DMS53 treated with DMSO at 0.1 percent for 48 hours (cell line): ENCODE measurements at regions not wholly inside any gene's neighbourhood (a gene's known extent, or its start where the extent isn't known, plus 50 kb on each side); places are given as distances from the start of the nearest gene placed in this dataset.
"Not testable (repeated sequence)": the region's sequence is repeated elsewhere in the genome, so short reads cannot be mapped to it uniquely, and the experiment has no call there.

ENCODE experiments used
- DNase-seq: peaks from one replicate; lab custom pipeline; 2025; ENCODE audit not compliant: unreplicated experiment; lab: John Stamatoyannopoulos, UW

DNA sequence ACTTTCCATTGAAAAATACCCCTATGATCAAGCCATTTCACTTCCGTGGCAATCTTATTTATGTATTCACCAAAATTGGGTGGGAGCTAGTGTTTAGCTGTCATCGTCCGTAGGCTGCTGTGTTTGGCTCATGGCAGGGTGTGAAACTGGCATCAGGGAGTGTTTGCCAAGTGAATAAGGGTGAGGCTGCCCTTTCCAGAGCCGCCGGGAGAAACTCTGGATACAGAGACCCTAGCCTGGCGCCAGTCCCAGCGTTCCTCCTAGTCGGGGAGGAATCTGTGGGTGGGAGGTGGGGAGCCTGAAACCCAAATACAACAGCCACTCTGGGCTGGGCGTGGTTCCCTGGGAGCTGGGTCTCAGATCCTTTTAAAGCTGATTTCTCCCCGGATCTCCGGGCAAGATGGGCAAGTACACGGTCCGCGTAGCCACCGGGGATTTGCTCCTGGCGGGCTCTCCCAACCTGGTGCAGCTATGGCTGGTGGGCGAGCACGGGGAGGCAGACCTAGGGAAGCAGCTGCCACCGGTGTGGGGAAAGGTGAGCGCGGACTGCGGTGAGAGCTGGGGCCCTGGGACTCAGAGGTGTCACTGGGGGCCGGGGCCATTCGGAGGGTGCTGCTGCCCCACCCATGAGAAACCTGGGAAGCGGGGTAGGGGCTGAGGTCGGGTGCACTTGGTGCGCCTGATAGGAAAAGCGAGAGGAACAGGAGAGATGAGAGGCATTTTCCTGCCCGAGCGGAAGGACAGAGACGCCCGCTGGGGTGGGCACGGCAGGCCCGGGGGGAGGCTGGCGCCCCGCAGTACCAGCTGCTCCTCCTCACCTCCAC, 62.1 kb upstream of the TEKT1 start:
- DNase-seq: no peak

DNA sequence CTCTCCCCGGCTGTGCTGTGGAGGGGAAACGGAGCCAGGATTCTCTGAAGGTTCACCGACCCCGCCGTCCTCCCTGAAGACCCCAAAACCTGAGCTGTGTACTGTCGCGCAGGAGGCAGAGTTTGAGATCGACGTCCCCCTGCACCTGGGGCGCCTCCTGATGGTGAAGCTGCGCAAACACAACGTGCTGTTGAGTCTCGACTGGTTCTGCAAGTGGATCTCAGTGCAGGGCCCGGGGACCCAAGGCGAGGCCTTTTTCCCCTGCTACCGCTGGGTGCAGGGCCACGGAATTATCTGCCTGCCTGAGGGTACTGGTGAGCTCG, 62.6 kb upstream of the TEKT1 start:
- no peak for DNase-seq

DNA sequence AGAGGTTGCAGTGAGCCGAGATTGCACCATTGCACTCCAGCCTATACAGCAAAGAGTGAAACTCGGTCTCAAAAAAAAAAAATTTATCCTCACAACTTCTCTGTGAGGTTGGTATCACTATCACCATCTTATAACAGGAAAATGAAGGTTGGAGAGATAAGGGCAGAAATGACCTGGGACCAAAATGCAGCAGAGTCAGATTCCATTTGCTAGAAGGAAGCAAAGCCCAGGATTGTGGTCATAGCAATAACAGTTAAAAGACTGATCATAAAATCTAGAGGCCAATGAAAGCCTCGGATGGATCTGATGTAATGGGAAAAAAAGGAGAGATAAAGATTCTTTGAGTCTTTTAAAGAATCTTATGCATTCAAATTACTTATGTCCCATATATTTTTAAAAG, 69.6 kb upstream of the TEKT1 start:
- DNase-seq: no peak

DNA sequence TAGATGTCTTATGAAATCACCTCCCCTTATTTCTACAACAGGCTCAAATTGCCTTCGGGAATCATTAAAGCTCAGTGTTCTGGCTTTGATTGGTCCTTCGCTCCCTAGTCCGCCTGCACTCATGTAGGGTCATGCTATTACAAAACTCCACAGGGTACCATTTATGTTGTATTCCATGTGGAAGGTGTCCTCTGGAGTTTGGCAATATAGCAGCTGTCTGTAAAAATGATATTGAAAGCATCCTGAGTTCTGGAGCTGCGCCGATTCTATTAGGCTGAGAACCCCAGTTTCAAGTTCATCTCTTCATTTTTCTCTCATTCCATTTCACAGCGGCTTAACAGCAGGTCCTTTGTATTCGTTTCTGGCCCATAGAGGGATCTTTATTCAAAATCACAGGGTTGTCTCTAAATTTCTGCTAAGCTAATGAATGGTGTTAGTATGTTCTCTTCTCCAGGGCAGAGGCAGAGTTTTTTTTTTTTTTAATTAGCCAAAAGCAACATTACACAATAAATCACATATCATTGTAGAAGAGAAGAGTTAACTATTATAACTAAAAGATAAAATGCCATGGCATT, 71.9 kb upstream of the TEKT1 start:
- DNase-seq: no peak

DNA sequence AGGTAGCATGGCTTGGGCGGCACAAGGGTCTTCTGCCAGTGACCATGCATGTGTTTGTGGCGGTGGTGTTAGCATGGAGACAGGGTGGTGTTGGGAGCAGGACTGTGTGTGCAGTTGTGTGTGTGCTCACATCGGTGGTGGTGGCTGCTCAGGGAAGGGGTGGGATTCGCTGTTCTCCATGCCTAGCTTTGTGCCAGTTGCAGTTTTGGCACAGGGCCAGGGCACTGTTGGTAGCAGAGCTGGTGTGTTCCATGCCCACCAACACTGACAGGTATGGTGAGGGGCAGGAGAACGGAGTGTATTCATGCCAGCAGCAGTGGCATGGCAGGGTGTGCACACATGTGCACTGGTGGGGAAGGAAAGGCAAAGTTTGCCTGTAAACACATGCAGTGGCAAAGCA, 77.3 kb upstream of the TEKT1 start:
- no peak for DNase-seq

DNA sequence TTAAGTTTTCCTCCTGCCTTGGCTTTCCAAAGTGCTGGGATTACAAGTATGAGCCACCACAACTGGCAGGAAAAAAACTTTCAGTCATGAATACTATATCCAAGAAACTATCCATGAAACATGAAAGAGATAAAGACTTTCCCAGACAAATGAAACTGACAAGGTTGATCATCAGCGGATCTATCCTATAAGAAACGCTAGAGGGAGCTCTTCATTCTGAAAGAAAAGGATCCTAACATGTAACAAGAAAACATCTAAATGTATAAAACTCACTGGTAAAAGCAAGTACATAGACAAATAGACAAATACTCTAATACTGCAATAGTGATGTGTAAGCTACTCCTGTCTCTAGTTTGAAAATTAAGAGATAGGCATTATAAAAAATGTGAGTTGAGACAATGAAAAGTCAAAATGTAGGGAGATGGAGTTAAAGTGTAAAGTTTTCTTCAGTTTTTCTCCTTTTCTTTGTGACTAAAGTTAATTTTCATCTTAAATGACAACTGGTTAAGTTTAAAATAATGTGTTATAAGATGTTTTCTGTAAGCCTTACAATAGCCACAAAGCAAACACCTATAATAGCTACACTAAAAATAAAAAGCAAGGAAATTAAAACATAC, 79.6 kb upstream of the TEKT1 start:
- DNase-seq: peak; percentile 64

DNA sequence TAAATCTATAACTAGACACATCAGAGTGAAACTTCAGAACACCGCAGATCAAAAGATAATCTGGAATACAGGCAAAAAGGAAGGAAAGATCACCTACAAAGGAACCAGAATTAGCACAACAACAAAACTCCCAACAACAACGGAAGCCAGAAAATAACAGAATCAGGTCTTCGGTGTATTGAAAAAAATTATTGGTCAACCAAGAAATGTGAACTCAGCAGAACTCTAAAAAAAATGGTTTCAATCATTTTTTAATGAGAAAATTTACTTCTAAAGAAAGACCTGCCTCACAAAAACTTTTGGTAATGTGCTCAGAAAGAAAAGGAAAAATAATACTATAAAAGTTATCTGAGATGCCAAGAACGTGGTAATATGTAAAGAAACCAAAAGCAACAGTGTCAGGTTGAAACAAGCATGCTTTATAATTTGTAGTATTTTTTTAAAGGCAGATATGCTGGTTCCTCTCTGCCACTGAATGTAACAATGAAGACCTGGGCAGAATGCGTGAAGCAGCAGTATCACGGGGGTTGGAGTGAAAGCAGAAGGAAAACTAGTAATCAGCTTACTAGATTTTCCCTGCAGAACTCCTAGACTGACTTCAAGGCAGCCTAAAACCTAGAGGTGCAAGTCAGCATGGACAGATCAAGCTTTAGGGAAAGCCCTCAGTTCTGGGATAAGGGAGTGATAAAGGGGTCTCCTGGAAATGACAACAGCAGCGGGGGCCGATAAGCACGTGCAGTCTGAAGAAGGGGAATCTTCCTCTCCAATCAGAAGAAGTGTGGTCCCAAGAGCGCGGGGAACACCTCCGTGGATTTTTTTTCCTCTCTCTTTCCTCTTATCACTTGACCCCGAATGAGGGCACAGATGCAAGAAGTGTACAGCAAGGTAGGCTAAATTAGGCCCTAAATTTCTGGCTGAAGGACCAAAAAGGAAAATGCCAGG, 80.9 kb upstream of the TEKT1 start:
- DNase-seq: no peak

DNA sequence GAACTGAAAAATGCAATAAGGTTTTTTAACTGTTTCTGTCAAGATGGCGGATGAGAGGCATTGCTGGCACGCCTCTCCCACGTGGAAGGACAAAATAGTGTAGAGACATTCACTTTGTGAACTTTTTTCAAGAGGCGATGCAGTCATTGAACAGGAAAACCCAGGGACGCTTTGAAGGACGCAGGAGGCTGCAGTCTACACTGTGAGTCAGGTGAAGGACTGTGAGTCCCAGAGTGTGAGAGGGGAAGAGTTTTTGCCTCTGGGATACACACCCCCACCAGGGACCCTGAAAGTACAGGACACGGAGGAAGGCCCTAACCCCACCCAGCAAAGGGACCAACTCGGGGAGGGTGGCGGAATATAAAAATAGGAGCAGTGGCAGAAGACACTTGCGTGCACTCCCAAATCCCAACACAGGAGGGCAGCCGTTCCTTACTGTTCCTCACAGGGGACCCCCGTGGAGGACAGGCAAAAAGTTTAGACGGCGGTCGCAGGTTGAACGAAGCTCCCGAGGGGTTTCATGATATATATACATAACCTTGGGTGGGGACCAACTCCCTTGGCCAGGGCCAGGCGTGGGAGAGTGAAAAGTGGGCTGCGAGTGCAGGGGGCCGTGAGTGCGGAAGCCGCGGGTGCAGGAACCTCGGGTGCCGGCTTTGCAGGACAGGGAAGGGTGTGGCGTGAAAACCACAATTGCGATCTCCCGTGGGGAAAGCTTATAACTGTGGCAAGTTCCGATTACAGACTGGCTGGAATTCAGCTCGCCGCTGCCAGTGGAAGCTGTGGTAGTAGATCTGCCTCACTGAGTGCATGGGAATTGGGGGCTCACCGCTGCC, 82.0 kb upstream of the ALOX12 start:
- no peak for DNase-seq

DNA sequence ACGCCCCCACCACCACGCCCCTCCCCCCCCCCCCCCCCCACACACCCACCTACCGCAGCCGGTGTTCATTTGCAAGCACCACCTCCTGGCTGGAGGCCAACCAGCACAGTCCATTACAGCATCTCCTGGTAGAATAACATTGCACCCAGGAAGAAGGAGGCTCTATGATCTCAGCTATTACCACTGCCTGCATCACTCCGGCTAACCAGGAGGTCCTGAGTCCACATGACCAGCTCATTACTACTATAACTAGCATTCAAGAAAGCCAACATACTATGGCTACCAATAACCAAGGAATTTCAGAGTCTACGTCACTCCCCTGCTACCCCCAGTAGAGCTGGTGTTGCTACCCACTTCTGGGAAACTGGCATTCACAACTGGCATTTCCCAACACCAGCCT, 81.1 kb upstream of the ALOX12 start:
- DNase-seq: no peak

DNA sequence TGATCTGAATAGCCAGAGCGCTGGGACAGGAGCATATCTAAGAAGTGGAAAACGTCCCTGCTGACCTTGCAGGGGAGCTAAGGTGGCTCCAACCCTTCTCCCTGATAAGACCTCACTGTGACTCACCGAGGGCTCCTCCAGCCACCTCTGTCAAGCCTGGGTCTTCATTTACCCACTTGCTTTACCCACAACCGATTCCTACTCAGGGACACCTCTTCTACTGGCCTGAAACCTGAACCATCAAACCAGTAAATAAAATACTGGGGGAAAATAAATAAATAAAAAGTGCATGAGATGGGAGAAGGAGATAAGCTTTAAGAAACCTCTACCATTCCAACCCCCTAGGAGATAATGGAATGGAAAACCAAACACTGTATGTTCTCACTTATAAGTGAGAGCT, 80.2 kb upstream of the ALOX12 start:
- no peak for DNase-seq

DNA sequence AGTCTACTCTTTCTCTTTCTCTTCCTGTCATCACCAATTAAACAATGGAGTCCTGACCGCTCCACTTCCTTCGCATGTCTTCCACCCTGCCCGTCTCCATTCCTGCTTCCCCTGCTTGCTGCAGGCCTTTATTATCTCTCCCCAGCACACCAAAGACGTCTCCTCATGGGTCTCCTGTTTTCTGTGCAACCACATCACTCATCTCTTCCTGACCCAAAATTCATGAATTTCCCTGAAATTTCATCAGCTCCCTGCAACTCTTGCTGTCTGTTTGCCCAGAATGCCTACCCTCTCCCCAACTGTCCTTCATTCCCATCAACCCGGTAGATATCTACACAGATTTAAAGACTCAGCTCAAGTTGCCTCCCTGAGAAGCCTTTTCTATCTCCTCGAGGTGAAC, 76.7 kb upstream of the ALOX12 start:
- no peak for DNase-seq

DNA sequence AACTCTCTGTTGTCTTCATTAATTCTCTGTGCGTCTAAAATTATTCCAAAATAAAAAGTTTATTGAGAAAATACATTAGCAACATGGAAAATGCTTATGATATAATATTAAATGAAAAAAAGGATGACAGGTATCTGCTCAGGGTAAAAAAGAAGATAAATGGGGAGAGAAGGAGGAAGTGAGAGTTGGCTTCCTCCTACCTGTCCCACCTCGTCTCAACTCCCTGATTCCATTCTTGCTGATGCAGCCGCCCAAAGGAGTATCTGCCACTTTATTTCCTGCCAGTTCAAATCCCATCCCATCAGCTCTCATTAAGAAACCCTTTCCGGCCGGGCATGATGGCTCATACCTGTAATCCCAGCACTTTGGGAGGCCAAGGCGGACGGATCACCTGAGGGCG, 72.5 kb upstream of the ALOX12 start:
- DNase-seq: no peak

DNA sequence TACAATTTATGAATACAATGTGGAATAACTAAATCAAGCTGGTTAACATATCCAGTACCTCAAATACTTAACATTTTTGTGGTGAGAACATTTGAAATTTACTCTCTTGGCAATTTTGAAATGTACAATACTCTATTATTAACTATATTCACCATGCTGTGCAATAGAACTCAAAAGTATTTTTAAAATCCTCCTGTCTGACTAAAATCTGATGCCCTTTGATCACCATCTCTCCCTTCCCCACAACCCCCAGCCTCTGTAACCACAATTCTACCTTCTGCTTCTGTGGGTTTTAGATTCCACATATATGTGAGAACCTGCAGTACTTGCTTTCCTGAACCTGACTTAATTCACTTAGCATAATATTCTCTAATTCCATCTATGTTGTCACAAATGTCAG, 71.6 kb upstream of the ALOX12 start:
- no peak for DNase-seq

DNA sequence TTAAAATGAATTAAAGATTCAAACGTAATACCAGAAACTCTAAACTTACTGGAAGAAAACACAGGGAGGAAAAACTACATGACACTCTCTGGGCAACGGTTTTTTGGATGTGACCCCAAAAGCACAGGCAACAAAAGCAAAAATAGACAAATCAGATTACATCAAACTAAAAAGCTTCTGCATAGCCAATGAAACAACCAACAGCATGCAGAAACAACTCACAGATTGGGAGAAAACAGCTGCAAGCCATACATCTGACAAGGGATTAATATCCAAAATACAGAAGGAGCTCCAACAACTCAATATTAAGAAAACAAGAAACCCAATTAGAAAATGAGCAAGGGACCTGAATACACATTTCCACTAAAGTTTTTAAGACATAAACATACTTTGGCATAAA, 69.2 kb upstream of the ALOX12 start:
- no peak for DNase-seq

DNA sequence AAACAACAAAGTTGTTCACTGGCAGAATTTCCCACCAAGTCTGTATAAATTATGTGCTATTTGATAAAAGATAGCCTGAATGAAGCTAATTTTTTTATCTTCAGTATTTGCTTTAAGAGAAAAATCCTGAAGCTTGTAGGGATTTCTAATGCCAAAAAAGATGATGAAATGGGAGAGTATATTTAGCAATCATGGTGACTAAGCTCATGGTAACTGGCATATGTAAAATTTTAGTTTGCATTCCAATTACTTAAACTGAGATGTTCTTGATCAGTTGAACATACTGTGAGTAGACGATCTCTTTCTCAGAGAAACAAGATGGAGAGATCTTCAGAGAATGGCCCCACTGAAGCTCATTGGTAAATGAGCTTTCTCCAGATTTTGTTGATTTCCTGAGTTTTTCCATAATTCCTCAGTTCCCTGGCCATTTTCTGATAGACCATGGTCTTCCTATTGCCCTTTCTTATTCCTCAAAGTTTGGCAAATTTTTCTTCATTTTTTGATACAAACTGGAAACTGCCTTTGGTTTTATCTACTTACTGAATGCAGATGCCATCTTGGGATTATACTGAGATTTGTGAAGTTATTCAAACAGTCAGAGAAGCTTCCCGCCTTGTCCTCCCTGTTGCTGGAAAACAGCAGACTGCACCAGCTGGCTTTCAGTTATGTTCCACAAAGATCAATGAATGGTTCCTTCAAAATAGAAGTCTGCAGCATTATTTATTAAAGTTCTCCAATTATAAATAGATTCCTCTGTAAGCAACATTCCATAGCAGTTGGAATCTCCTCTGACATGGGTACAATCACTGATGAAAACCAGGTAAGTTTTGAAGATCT, 68.3 kb upstream of the ALOX12 start:
- DNase-seq: no peak

DNA sequence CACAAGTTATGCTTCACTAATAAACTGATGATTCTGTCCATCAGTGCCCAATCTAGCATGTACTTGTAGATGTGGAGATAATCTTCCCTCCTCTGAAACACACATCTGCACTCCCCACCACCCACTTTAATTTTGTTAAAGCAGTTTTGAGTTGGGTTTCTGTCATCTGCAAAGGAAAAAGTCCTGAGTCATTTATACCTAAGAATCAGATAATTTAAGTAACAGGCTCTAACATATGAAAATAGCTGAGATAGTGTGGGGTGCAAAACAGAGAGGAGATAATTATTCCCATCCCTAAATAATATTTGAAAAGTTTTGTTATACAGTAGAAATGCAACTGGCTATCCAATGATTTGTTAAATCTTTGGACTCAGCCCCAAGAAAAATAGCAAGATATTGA, 67.7 kb upstream of the ALOX12 start:
- DNase-seq: no peak

DNA sequence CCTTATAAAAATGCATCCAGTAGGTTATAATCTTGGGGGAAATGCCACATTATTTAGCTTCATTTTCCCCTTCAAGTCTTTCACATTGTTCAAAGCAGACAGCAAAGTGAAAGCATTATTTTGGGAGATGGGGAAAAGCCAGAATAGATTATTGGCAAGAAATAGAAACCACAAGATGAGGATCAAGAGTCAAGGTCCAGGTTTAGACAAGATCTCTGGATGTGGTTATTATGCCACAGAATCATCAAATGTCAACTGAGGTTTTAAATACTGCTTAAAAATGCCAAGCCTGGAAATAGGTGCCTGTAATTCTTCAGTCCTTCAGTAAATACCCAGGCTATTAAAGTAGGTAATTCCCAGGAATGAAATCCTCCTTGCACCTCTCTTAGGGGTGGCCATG, 65.1 kb upstream of the ALOX12 start:
- DNase-seq: no peak

DNA sequence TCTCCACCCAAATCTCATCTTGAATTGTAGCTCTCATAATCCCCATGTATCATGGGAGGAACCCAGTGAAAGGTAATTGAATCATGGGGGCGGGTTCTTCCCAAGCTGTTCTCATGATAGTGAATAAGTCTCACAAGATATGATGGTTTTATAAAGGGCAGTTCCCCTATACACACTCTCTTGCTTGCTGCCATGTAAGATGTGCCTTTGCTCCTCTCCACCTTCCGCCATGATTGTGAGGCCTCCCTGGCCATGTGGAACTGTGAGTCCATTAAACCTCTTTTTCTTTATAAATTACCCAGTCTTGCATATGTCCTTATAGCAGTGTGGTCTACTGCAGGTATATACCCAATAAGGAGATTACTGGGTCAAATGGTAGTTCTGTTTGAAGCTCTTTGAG, 61.3 kb upstream of the ALOX12 start:
- not testable (repeated sequence) for DNase-seq

DNA sequence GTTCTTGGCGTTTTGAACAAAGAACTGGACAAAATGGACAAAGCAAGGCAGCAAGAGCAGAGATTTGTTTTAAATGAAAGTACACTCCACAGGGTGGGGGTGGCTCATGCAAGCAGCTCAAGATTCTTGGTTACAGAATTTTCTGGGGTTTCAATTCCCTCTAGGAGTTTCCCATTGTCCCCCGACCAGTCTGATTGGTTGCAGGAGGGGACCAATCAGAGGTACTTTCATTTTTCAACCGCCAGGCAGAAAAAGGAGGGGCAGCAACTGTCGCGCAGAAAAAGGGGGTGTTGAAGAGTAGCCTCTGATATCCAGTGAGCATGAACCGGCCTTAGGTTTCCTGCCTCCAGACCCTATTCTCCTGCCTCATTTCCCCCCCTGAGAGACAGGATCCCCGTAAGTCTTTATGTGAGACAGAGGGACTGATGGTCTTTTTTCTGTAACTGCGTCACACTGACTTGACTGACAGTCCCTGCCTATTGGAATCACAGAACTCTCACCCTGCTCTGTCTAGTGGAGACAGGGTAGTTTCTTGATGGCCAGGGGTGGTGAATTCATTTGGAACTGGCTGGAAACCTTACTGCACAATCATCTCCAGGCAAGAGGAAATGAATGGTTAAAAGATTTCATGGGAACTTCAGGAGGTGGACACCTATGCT, 59.4 kb upstream of the ALOX12 start:
- no peak for DNase-seq
